ENCODE measurements at regions not wholly inside any gene's neighbourhood (a gene's known extent, or its start where the extent isn't known, plus 50 kb on each side); places are given as distances from the start of the nearest gene placed in this dataset.

DNA sequence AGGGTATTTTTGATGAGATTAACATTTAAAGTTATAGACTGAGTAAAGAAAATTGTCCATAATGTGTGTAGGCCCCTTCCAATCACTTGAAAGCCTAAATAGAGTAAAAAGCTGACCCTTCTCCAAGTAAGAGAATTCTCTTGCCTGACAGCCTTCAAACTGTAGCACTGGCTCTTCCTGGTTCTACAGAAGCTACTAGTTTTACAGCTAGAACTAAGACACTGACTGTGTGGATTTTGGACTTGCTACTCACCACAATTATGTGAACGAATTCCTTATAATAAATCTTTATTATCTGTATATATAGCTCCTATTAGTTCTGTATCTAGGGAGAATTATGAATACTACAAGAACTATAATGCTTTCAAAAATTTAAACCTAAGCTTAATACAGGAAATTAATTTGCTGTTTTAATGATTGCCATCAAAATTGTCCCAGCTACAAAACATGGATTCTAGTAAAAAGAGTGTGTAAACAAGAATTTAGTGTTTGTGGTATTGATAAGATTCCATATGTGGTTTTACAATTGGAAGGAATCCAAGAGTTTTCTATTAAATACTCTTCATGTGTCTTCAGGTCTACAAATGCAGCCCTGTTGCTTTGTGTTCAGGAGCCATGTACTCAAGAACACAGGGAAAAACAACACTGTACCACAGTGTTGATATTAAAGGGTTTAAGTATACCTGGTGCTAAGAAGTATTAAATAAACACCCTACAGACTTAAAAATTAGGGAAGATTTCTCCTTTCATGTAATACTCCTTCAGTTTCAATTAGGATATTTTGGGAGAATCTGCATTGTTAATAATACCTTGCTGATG is 366.5 kb downstream of the CXXC4 start:
- FAIRE-seq (no peak), DNase-seq (ENCODE audit: low read depth, low spot score) (no peak)
- Histone ChIP-seq H2AFZ (ENCODE audit: control insufficient read depth, low read length) (no peak overlapping the region), H3K9ac (ENCODE audit: control insufficient read depth, extremely low read depth, insufficient read depth, low read length) (no peak overlapping the region), H3K9me1 (ENCODE audit: control insufficient read depth, extremely low read depth, insufficient read depth, low read length) (no peaks in the 10 kb centered on the region), H3K36me3 (ENCODE audit: control insufficient read depth in 2 of 2, extremely low read depth in 1 of 2, insufficient read depth in 2 of 2, low read length in 2 of 2) (no peaks in the 10 kb centered on the region), H3K4me1 (ENCODE audit: control insufficient read depth, extremely low read depth, insufficient read depth, low read length) (no peaks in the 10 kb centered on the region), H3K79me2 (ENCODE audit: control insufficient read depth, insufficient read depth, low read length) (no peaks in the 10 kb centered on the region), H3K27ac (ENCODE audit: control insufficient read depth, insufficient read depth, low read length) (no peak overlapping the region), H4K20me1 (ENCODE audit: control insufficient read depth, extremely low read depth, insufficient read depth, low read length) (no peaks in the 10 kb centered on the region), H3K4me3 (ENCODE audit: control insufficient read depth in 2 of 3, extremely low read depth in 1 of 3, insufficient read depth in 2 of 3, low read depth in 1 of 3, low read length in 3 of 3) (no peak overlapping the region), H3K9me3 (ENCODE audit: control insufficient read depth, low read depth, low read length) (no peaks in the 10 kb centered on the region), H3K4me2 (ENCODE audit: control insufficient read depth, extremely low read depth, insufficient read depth, low read depth, low read length) (no peak overlapping the region), H3K27me3 (ENCODE audit: control insufficient read depth, extremely low read depth, insufficient read depth, low read length) (no peaks in the 10 kb centered on the region)
- TF ChIP-seq, protein P1, sequence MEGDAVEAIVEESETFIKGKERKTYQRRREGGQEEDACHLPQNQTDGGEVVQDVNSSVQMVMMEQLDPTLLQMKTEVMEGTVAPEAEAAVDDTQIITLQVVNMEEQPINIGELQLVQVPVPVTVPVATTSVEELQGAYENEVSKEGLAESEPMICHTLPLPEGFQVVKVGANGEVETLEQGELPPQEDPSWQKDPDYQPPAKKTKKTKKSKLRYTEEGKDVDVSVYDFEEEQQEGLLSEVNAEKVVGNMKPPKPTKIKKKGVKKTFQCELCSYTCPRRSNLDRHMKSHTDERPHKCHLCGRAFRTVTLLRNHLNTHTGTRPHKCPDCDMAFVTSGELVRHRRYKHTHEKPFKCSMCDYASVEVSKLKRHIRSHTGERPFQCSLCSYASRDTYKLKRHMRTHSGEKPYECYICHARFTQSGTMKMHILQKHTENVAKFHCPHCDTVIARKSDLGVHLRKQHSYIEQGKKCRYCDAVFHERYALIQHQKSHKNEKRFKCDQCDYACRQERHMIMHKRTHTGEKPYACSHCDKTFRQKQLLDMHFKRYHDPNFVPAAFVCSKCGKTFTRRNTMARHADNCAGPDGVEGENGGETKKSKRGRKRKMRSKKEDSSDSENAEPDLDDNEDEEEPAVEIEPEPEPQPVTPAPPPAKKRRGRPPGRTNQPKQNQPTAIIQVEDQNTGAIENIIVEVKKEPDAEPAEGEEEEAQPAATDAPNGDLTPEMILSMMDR (optimal IDR thresholded peaks at IDR 0.05 in 1 of 3, IDR thresholded peaks at IDR 0.05 in 1 of 3, conservative IDR thresholded peaks at IDR 0.05 in 1 of 3; ENCODE audit: extremely low read depth in 1 of 3, insufficient read depth in 2 of 3, low read length in 3 of 3), result no peak
- no peak for TF ChIP-seq EZH2 (IDR thresholded peaks at IDR 0.05; ENCODE audit: low read length)
- dilution Hi-C loops (cut with MboI; ENCODE audit: extremely low pct_ligation_motif_present, low sequenced_read_pairs), result no loop called here

DNA sequence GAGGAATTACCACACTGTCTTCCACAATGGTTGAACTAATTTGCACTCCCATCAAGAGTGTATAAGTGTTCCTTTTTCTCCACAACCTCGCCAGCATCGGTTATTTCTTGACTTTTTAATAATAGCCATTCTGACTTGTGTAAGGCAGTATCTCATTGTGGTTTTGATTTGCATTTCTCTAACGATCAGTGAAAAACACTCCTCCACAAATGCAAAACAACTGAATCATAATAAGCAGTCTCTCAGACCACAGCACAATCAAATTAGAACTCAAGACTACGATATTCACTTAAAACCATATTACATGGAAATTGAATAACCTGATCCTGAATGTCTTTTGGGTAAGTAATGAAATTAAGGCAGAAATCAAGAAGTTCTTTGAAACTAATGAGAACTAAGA is 371.7 kb downstream of the CXXC4 start:
- no peak overlapping the region for H3K4me3 ChIP-seq (ENCODE audit: control insufficient read depth in 2 of 3, extremely low read depth in 1 of 3, insufficient read depth in 2 of 3, low read depth in 1 of 3, low read length in 3 of 3)
- TF ChIP-seq, protein P1 (optimal IDR thresholded peaks at IDR 0.05 in 1 of 3, IDR thresholded peaks at IDR 0.05 in 1 of 3, conservative IDR thresholded peaks at IDR 0.05 in 1 of 3; ENCODE audit: extremely low read depth in 1 of 3, insufficient read depth in 2 of 3, low read length in 3 of 3), result no peak
- no peak for TF ChIP-seq EZH2 (IDR thresholded peaks at IDR 0.05; ENCODE audit: low read length)
- no peaks in the 10 kb centered on the region for H4K20me1 ChIP-seq (ENCODE audit: control insufficient read depth, extremely low read depth, insufficient read depth, low read length)
- H3K79me2 ChIP-seq (ENCODE audit: control insufficient read depth, insufficient read depth, low read length), result no peaks in the 10 kb centered on the region
- no peak overlapping the region for H3K4me2 ChIP-seq (ENCODE audit: control insufficient read depth, extremely low read depth, insufficient read depth, low read depth, low read length)
- H3K36me3 ChIP-seq (ENCODE audit: control insufficient read depth in 2 of 2, extremely low read depth in 1 of 2, insufficient read depth in 2 of 2, low read length in 2 of 2), result no peaks in the 10 kb centered on the region
- H3K27ac ChIP-seq (ENCODE audit: control insufficient read depth, insufficient read depth, low read length), result no peak overlapping the region
- DNase-seq (ENCODE audit: low read depth, low spot score) (no peak), FAIRE-seq (no peak)
- no peak overlapping the region for H3K9ac ChIP-seq (ENCODE audit: control insufficient read depth, extremely low read depth, insufficient read depth, low read length)
- dilution Hi-C loops (cut with MboI; ENCODE audit: extremely low pct_ligation_motif_present, low sequenced_read_pairs), result no loop called here
- H2AFZ ChIP-seq (ENCODE audit: control insufficient read depth, low read length), result no peak overlapping the region
- no peaks in the 10 kb centered on the region for H3K27me3 ChIP-seq (ENCODE audit: control insufficient read depth, extremely low read depth, insufficient read depth, low read length)
- no peaks in the 10 kb centered on the region for H3K4me1 ChIP-seq (ENCODE audit: control insufficient read depth, extremely low read depth, insufficient read depth, low read length)
- no peaks in the 10 kb centered on the region for H3K9me3 ChIP-seq (ENCODE audit: control insufficient read depth, low read depth, low read length)
- H3K9me1 ChIP-seq (ENCODE audit: control insufficient read depth, extremely low read depth, insufficient read depth, low read length), result no peaks in the 10 kb centered on the region
